Tibial nerve (tissue), 4 donors: ENCODE measurements at regions not wholly inside any gene's neighbourhood (a gene's known extent, or its start where the extent isn't known, plus 50 kb on each side); places are given as distances from the start of the nearest gene placed in this dataset.

Experiments used
- EP300 ChIP-seq, 2 donors: sonication (generic); formaldehyde crosslinking; IDR thresholded peaks; one replicate each; pipeline ENCODE4 v1.6.1; 2017; ENCODE audit warnings: antibody characterized with exemption in 2 of 2, mild to moderate bottlenecking in 1 of 2
- TF ChIP-seq, protein P1 (sequence below), 5 experiments: fragments of 200-600 bp in 3 of 5; fragments of 450-650 bp in 2 of 5; sonication (generic) in 3 of 5; IDR thresholded peaks; one replicate each; pipeline ENCODE4 v1.5.1; 2016 to 2019; ENCODE audit warnings: antibody characterized with exemption in 5 of 5, mild to moderate bottlenecking in 3 of 5, moderate library complexity in 2 of 5

DNA sequence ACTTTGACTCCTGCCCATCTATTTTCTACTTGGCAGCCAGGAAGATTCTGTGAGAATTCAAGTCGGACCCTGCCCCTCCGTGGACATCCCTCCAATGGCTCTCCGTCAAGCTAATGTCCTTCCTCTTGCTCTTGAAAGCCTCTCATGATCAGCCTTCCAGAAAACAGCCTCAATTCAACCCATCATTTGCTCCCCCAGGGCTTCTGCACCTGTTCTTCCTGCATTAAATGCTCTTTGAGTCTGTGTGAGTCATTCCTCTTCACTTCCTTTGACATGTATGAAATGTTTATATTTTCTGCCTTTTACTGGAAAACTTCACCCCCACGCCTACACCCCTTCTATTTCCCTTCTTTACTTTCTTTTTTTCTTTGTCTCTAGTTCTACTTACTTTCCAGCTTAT is 734.1 kb upstream of the ZP4 start:
- TF ChIP-seq, protein P1, sequence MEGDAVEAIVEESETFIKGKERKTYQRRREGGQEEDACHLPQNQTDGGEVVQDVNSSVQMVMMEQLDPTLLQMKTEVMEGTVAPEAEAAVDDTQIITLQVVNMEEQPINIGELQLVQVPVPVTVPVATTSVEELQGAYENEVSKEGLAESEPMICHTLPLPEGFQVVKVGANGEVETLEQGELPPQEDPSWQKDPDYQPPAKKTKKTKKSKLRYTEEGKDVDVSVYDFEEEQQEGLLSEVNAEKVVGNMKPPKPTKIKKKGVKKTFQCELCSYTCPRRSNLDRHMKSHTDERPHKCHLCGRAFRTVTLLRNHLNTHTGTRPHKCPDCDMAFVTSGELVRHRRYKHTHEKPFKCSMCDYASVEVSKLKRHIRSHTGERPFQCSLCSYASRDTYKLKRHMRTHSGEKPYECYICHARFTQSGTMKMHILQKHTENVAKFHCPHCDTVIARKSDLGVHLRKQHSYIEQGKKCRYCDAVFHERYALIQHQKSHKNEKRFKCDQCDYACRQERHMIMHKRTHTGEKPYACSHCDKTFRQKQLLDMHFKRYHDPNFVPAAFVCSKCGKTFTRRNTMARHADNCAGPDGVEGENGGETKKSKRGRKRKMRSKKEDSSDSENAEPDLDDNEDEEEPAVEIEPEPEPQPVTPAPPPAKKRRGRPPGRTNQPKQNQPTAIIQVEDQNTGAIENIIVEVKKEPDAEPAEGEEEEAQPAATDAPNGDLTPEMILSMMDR (IDR thresholded peaks at IDR 0.05), result no peak
- no peak for TF ChIP-seq EP300 (IDR thresholded peaks at IDR 0.05)
